Upper lobe of left lung (tissue), 6 donors: ENCODE measurements at regions not wholly inside any gene's neighbourhood (a gene's known extent, or its start where the extent isn't known, plus 50 kb on each side); places are given as distances from the start of the nearest gene placed in this dataset.

ENCODE experiments used
- ATAC-seq, 2 donors: fragments of 200-7000 bp; cut with Tn5 transposase; one replicate each; pipeline ENCODE4 v1.9.1; 2022; ENCODE audit warnings: mild to moderate bottlenecking in 2 of 2, moderate library complexity in 2 of 2; ENCODE audit not compliant: low FRiP score in 2 of 2
- DNase-seq, 2 donors: peaks; one replicate each; pipeline ENCODE4 v3.0.0-alpha.2; 2019 to 2020
- H3K27ac ChIP-seq, 4 donors: fragments of 200-600 bp; sonication (generic); one replicate each; pipeline ENCODE4 v1.5.1; 2016 to 2019
- H3K27me3 ChIP-seq, 4 donors: fragments of 200-600 bp; sonication (generic); one replicate each; pipeline ENCODE4 v1.5.1; 2017 to 2019
- H3K36me3 ChIP-seq, 4 donors: fragments of 200-600 bp; sonication (generic); one replicate each; pipeline ENCODE4 v1.5.1; 2016 to 2019
- H3K4me1 ChIP-seq, 4 donors: fragments of 200-600 bp; sonication (generic); one replicate each; pipeline ENCODE4 v1.5.1; 2018 to 2019
- H3K4me3 ChIP-seq, 4 donors: fragments of 200-600 bp; sonication (generic); one replicate each; pipeline ENCODE4 v1.5.1; 2017 to 2019; ENCODE audit warnings: mild to moderate bottlenecking in 2 of 4, moderate library complexity in 1 of 4
- H3K9me3 ChIP-seq, 4 donors: fragments of 200-600 bp; sonication (generic); one replicate each; pipeline ENCODE4 v1.5.1; 2018 to 2019
- CTCF ChIP-seq, 6 experiments: fragments of 450-650 bp in 4 of 6; fragments of 200-600 bp in 2 of 6; sonication (generic) in 2 of 6; IDR thresholded peaks; one replicate each; pipeline ENCODE4 v1.5.1; 2016 to 2019; ENCODE audit warnings: antibody characterized with exemption in 6 of 6
- EP300 ChIP-seq, 4 donors: sonication (generic); formaldehyde crosslinking; IDR thresholded peaks; one replicate each; pipeline ENCODE4 v1.5.1; 2017; ENCODE audit warnings: antibody characterized with exemption in 4 of 4, control low read depth in 2 of 4
- POLR2A ChIP-seq, 4 donors: fragments of 450-650 bp; IDR thresholded peaks; one replicate each; pipeline ENCODE4 v1.5.1; 2016 to 2017; ENCODE audit warnings: antibody characterized with exemption in 4 of 4, mild to moderate bottlenecking in 2 of 4
- POLR2AphosphoS5 ChIP-seq, 2 donors: sonication (generic); formaldehyde crosslinking; IDR thresholded peaks; one replicate each; pipeline ENCODE4 v1.5.1; 2017; ENCODE audit warnings: antibody characterized with exemption in 2 of 2
- WGBS, 2 donors: methylation state at CpG; one replicate each; pipeline ENCODE4 v1.1.5; 2017 to 2018; 5-methylcytosine and 5-hydroxymethylcytosine counted together
- donor health status: DM: no; HTN: no; CAD: no; lungs with moderate emphysema.
- donor health status: DM: no; HTN: yes; CAD: no; lungs with severe emphysema.

DNA sequence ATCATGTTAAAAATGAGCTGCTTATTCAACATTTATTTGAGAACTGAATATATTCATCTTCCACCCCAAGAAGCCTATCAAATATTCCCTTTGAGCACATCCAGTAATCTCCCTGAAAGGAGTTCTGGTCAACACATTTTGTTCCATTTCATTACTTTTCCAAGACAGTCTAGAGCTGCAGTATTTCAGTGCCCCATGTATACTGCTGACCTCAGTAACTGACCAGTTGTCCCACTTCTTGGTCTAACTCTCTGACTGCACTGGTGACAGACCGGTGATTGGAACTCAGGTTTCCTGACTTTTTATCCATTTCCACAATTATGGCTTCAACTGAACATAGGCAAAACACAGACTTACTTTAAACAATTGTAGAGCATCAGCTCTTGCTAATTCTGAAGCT, 206.8 kb upstream of the NPSR1 start:
- no peaks in the 10 kb centered on the region for H3K4me1 ChIP-seq
- no peak for TF ChIP-seq CTCF (IDR thresholded peaks at IDR 0.05)
- TF ChIP-seq POLR2A (IDR thresholded peaks at IDR 0.05): no peak
- no peak for TF ChIP-seq EP300 (IDR thresholded peaks at IDR 0.05)
- TF ChIP-seq POLR2AphosphoS5 (IDR thresholded peaks at IDR 0.05): no peak
- H3K4me3 ChIP-seq: no peak overlapping the region
- H3K27ac ChIP-seq: no peak overlapping the region
- no peaks in the 10 kb centered on the region for H3K27me3 ChIP-seq
- H3K9me3 ChIP-seq: no peaks in the 10 kb centered on the region
- DNase-seq (no peak), ATAC-seq (no peak)
- 95 to 100% methylated on average over 1 of the region's 1 CpG for WGBS, 2 donors
- no peaks in the 10 kb centered on the region for H3K36me3 ChIP-seq

DNA sequence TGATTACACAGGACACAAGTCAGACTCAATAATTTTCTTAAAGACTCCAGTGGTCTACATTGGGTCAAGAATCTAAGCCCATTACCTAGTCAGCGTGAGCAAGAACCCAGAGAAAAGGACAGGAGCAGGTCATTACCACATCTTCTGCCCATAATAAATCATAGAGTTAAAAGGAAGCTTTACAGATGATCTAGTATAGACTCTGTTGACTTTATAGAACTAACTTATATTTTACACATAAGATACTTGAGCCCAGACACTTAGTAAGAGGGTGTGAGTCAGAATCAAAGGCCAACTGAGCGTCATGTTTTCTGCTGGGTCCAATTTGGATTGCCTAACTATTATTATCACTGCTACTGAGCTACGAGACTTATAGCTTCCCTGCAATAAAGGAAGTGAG, 206.1 kb upstream of the NPSR1 start:
- no peak for ATAC-seq
- 78 to 80% methylated on average over 3 of the region's 3 CpGs for WGBS, 2 donors

DNA sequence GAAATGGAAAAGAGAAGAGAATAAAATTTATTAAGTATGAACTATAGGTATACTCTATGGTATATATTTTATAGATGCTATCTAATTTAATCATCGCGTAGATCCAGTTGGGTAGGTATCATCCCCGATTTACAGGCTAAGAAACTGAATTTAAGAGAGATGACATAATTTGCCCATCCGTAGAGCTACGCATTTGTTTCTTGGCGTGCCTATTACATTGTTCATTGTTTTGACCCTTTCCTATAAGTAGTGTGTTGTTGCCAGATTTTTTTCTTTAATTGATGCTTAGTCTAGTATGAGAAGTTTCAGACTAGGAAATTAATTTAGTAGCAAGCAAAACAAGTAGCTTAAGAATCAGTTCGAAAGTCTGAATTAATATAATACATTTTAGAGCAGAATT, 205.7 kb upstream of the NPSR1 start:
- ATAC-seq: no peak
- Histone ChIP-seq H3K27me3 (no peaks in the 10 kb centered on the region), H3K4me3 (no peak overlapping the region), H3K27ac (no peak overlapping the region), H3K9me3 (no peaks in the 10 kb centered on the region), H3K36me3 (no peaks in the 10 kb centered on the region), H3K4me1 (no peaks in the 10 kb centered on the region)
- TF ChIP-seq POLR2AphosphoS5 (IDR thresholded peaks at IDR 0.05): no peak
- TF ChIP-seq CTCF (IDR thresholded peaks at IDR 0.05): no peak
- TF ChIP-seq POLR2A (IDR thresholded peaks at IDR 0.05): no peak
- no peak for TF ChIP-seq EP300 (IDR thresholded peaks at IDR 0.05)
- WGBS, 2 donors: 88 to 93% methylated on average over 7 of the region's 7 CpGs
- DNase-seq: no peak

More for the DNA sequence above, 206.1 kb upstream of the NPSR1 start:
- H3K4me3 ChIP-seq: no peak overlapping the region
- H3K27ac ChIP-seq: no peak overlapping the region
- no peaks in the 10 kb centered on the region for H3K36me3 ChIP-seq
- no peaks in the 10 kb centered on the region for H3K4me1 ChIP-seq
- TF ChIP-seq EP300 (IDR thresholded peaks at IDR 0.05): no peak
- no peaks in the 10 kb centered on the region for H3K9me3 ChIP-seq
- no peaks in the 10 kb centered on the region for H3K27me3 ChIP-seq
- no peak for DNase-seq

DNA sequence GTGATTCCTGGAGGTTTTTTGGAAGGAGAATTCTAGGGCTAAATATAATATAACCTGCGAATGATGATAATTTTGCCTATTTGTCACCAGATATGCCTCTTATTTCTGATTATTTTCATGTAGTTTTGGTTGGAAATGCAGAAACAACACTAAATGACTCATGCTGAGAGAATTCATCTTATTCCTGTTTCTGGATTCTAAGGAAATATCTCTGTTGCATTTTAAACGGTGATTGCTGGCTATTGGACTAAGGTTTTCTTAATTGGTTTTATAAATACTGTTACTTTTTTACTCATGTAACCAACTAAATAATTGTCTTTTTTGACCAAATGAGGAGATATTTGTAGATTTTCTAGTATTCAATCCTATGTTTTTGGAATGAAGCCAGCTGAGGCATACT, 204.9 kb upstream of the NPSR1 start:
- no peak for DNase-seq
- no peaks in the 10 kb centered on the region for H3K27me3 ChIP-seq
- 74 to 80% methylated on average over 2 of the region's 2 CpGs for WGBS, 2 donors
- ATAC-seq: no peak
- no peaks in the 10 kb centered on the region for H3K36me3 ChIP-seq
- no peak overlapping the region for H3K4me3 ChIP-seq
- H3K9me3 ChIP-seq: no peaks in the 10 kb centered on the region
- no peak overlapping the region for H3K27ac ChIP-seq
- no peaks in the 10 kb centered on the region for H3K4me1 ChIP-seq
- TF ChIP-seq POLR2AphosphoS5 (IDR thresholded peaks at IDR 0.05) (no peak), POLR2A (IDR thresholded peaks at IDR 0.05) (no peak), EP300 (IDR thresholded peaks at IDR 0.05) (no peak), CTCF (IDR thresholded peaks at IDR 0.05) (no peak)

GRCh38 chr7:34454381-34454780, 203.6 kb upstream of the NPSR1 start:
- H3K36me3 ChIP-seq: no peaks in the 10 kb centered on the region
- H3K4me1 ChIP-seq: no peaks in the 10 kb centered on the region
- no peak overlapping the region for H3K27ac ChIP-seq
- no peaks in the 10 kb centered on the region for H3K27me3 ChIP-seq
- H3K4me3 ChIP-seq: no peak overlapping the region
- ATAC-seq (no peak), DNase-seq (no peak)
- H3K9me3 ChIP-seq: no peaks in the 10 kb centered on the region
- TF ChIP-seq POLR2A (IDR thresholded peaks at IDR 0.05) (no peak), POLR2AphosphoS5 (IDR thresholded peaks at IDR 0.05) (no peak), CTCF (IDR thresholded peaks at IDR 0.05) (no peak), EP300 (IDR thresholded peaks at IDR 0.05) (no peak)
- 75 to 80% methylated on average over 4 of the region's 4 CpGs for whole genome bisulfite sequencing, 2 donors
